AG09309 (cell line): ENCODE measurements at regions not wholly inside any gene's neighbourhood (a gene's known extent, or its start where the extent isn't known, plus 50 kb on each side); places are given as distances from the start of the nearest gene placed in this dataset.
"Not testable (repeated sequence)": the region's sequence is repeated elsewhere in the genome, so short reads cannot be mapped to it uniquely, and the experiment has no call there.

Source experiments
- DNase-seq: peaks from one replicate; pipeline ENCODE4 v3.0.0-alpha.2; 2010; ENCODE audit warnings: low read depth
- H3K4me3 ChIP-seq: 2 replicates; pipeline ENCODE4 v1.5.1; 2011; ENCODE audit warnings: mild to moderate bottlenecking, low read depth, low read length, moderate library complexity; ENCODE audit not compliant: control insufficient read depth
- TF ChIP-seq, protein P1 (sequence below): IDR thresholded peaks from 2 replicates; pipeline ENCODE4 v1.5.1; 2011; ENCODE audit warnings: mild to moderate bottlenecking, low read depth, low read length, inconsistent platforms; ENCODE audit not compliant: insufficient read depth, control insufficient read depth; ENCODE audit errors: missing control alignments

- TF ChIP-seq, protein P1, sequence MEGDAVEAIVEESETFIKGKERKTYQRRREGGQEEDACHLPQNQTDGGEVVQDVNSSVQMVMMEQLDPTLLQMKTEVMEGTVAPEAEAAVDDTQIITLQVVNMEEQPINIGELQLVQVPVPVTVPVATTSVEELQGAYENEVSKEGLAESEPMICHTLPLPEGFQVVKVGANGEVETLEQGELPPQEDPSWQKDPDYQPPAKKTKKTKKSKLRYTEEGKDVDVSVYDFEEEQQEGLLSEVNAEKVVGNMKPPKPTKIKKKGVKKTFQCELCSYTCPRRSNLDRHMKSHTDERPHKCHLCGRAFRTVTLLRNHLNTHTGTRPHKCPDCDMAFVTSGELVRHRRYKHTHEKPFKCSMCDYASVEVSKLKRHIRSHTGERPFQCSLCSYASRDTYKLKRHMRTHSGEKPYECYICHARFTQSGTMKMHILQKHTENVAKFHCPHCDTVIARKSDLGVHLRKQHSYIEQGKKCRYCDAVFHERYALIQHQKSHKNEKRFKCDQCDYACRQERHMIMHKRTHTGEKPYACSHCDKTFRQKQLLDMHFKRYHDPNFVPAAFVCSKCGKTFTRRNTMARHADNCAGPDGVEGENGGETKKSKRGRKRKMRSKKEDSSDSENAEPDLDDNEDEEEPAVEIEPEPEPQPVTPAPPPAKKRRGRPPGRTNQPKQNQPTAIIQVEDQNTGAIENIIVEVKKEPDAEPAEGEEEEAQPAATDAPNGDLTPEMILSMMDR, result no peak
- no peak for DNase-seq
- no peak overlapping the region for H3K4me3 ChIP-seq
Measured at GRCh38 chr1:187696073-187696472, 867.3 kb downstream of the PLA2G4A start.

- not testable (repeated sequence) for DNase-seq, H3K4me3 ChIP-seq
Measured at GRCh38 chr1:187703138-187704130, 874.7 kb downstream of the PLA2G4A start.

DNA sequence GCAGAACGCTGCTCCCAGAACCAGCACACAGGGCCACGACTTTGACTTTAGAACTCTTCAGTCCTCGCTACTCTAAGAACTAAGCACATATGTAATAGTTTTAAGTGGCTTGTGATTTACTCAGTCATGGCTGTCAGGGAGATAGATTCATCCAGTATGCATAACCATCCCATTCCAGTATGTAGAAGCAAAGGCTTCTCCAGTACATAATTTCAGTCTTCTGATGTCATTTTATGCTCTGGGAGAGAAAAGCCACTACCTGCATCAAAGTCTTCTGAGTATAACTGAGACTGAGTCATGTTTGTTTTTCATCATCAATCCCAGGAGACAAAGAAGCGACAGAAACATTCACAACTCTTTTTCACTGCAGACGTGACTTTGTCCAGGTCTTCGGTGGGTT, 885.7 kb downstream of the PLA2G4A start:
- DNase-seq, result no peak
- H3K4me3 ChIP-seq, result no peak overlapping the region
- TF ChIP-seq, protein P1, result no peak

DNA sequence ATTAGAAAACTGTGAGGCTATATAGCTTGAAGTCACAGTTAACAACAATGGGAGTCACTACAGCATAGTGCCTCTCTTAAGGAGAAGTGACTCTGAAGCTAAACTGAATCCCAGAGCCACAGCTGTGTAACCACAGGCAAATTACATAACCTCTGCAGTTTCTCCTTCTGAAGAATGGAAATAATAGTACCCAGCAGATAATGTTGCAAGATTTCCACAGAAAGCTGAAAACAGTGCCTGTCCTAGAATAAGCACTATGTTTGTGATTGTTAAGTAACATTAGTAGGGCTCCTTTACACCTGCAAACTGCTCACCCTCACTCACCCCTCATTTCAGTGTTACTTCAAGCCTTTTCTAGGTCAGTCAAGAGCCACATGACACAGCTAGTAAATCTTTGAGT, 886.7 kb downstream of the PLA2G4A start:
- DNase-seq, result no peak
- H3K4me3 ChIP-seq, result no peak overlapping the region
- TF ChIP-seq, protein P1, result no peak

DNA sequence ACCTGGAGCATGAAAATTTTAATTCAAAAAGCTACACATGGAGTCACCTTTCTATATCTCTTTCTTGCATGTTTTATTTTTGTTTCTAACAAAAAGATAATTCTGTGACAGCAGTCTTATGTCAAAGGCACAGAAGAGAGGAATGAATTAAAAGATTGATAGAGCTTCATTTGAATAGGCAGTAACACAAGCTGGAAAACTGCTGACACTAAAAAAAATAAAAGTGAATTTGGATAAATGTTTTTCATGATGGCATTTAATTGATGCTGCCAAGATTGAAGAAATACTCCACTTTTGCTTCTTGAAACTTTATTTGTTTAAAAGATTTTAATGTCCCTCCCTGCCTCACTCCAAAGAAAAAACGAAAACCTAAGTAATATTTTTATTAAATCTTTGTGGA, 887.4 kb downstream of the PLA2G4A start:
- DNase-seq, result no peak
- H3K4me3 ChIP-seq, result no peak overlapping the region
- TF ChIP-seq, protein P1, result no peak

- TF ChIP-seq, protein P1, result no peak
- H3K4me3 ChIP-seq, result no peak overlapping the region
- no peak for DNase-seq
Measured at GRCh38 chr1:187718527-187718926, 889.8 kb downstream of the PLA2G4A start.

GRCh38 chr1:187721216-187721615, 892.5 kb downstream of the PLA2G4A start:
- DNase-seq, result no peak
- TF ChIP-seq, protein P1, result no peak
- no peak overlapping the region for H3K4me3 ChIP-seq
